Suprapubic skin (tissue), 4 donors: ENCODE measurements at regions not wholly inside any gene's neighbourhood (a gene's known extent, or its start where the extent isn't known, plus 50 kb on each side); places are given as distances from the start of the nearest gene placed in this dataset.

Experiments used
- POLR2A ChIP-seq, 2 donors: fragments of 450-650 bp; IDR thresholded peaks; one replicate each; pipeline ENCODE4 v1.6.1; 2017; ENCODE audit warnings: antibody characterized with exemption in 2 of 2, mild to moderate bottlenecking in 2 of 2, moderate library complexity in 2 of 2
- POLR2AphosphoS5 ChIP-seq, 3 donors: sonication (generic); formaldehyde crosslinking; IDR thresholded peaks; one replicate each; pipeline ENCODE4 v1.6.1; 2017; ENCODE audit warnings: antibody characterized with exemption in 3 of 3

GRCh38 chr6:66264376-66264775 is 557.4 kb upstream of the EYS start:
- TF ChIP-seq POLR2AphosphoS5 (IDR thresholded peaks at IDR 0.05) (no peak), POLR2A (IDR thresholded peaks at IDR 0.05) (no peak)
